HG02973 (cell line): ENCODE measurements at regions not wholly inside any gene's neighbourhood (a gene's known extent, or its start where the extent isn't known, plus 50 kb on each side); places are given as distances from the start of the nearest gene placed in this dataset.
"Not testable (repeated sequence)": the region's sequence is repeated elsewhere in the genome, so short reads cannot be mapped to it uniquely, and the experiment has no call there.

Experiments used
- ATAC-seq: cut with Tn5 transposase; IDR thresholded peaks from one replicate; pipeline ENCODE4 v1.9.1; 2021; ENCODE audit warnings: moderate library complexity; ENCODE audit not compliant: unreplicated experiment

- ATAC-seq: no peak
Measured at GRCh38 chr6:121682666-121683065, 247.2 kb downstream of the GJA1 start.

- ATAC-seq: not testable (repeated sequence)
Measured at GRCh38 chr6:121685806-121686205, 250.4 kb downstream of the GJA1 start.

GRCh38 chr6:121686611-121687023 is 251.2 kb downstream of the GJA1 start:
- no peak for ATAC-seq

- no peak for ATAC-seq
Measured at GRCh38 chr6:121688974-121689373, 253.5 kb downstream of the GJA1 start.

GRCh38 chr6:121691126-121691551 is 255.7 kb downstream of the GJA1 start:
- ATAC-seq: no peak

GRCh38 chr6:121694389-121694788 is 258.9 kb downstream of the GJA1 start:
- no peak for ATAC-seq

- ATAC-seq: no peak
Measured at GRCh38 chr6:121694801-121695251, 259.4 kb downstream of the GJA1 start.

- no peak for ATAC-seq
Measured at GRCh38 chr6:121695329-121695728, 259.9 kb downstream of the GJA1 start.

- ATAC-seq: no peak
Measured at GRCh38 chr6:121697921-121698320, 262.5 kb downstream of the GJA1 start.

- no peak for ATAC-seq
Measured at GRCh38 chr6:121698617-121699016, 263.2 kb downstream of the GJA1 start.

- ATAC-seq: not testable (repeated sequence)
Measured at GRCh38 chr6:121703129-121703528, 267.7 kb downstream of the GJA1 start.

- ATAC-seq: no peak
Measured at GRCh38 chr6:121711472-121711871, 276.0 kb downstream of the GJA1 start.

- no peak for ATAC-seq
Measured at GRCh38 chr6:121717686-121718085, 282.2 kb downstream of the GJA1 start.

- not testable (repeated sequence) for ATAC-seq
Measured at GRCh38 chr6:121720867-121721266, 285.4 kb downstream of the GJA1 start.

GRCh38 chr6:121723623-121724022 is 288.2 kb downstream of the GJA1 start:
- ATAC-seq: no peak

- ATAC-seq: no peak
Measured at GRCh38 chr6:121724576-121724975, 289.1 kb downstream of the GJA1 start.

GRCh38 chr6:121726596-121726995 is 291.1 kb downstream of the GJA1 start:
- no peak for ATAC-seq

- no peak for ATAC-seq
Measured at GRCh38 chr6:121730616-121731015, 295.2 kb downstream of the GJA1 start.

GRCh38 chr6:121731381-121731780 is 295.9 kb downstream of the GJA1 start:
- no peak for ATAC-seq

GRCh38 chr6:121732641-121733040 is 297.2 kb downstream of the GJA1 start:
- ATAC-seq: no peak

- ATAC-seq: no peak
Measured at GRCh38 chr6:121733234-121733633, 297.8 kb downstream of the GJA1 start.

- ATAC-seq: not testable (repeated sequence)
Measured at GRCh38 chr6:121740188-121740587, 304.7 kb downstream of the GJA1 start.

GRCh38 chr6:121743691-121744090 is 308.2 kb downstream of the GJA1 start:
- no peak for ATAC-seq

GRCh38 chr6:121748376-121748775 is 312.9 kb downstream of the GJA1 start:
- no peak for ATAC-seq
